Hepatocyte (in vitro differentiated cells): ENCODE measurements at regions not wholly inside any gene's neighbourhood (a gene's known extent, or its start where the extent isn't known, plus 50 kb on each side); places are given as distances from the start of the nearest gene placed in this dataset.

Source experiments
- CTCF ChIP-seq: fragments of 200-600 bp; sonication (generic); IDR thresholded peaks from 2 replicates; pipeline ENCODE4 v1.5.1; 2016; ENCODE audit warnings: antibody characterized with exemption, mild to moderate bottlenecking; ENCODE audit not compliant: poor library complexity
- EZH2 ChIP-seq: fragments of 200-600 bp; sonication (generic); IDR thresholded peaks from 2 replicates; pipeline ENCODE4 v1.6.1; 2016; ENCODE audit warnings: antibody characterized with exemption, mild to moderate bottlenecking, borderline replicate concordance
- EZH2phosphoT487 ChIP-seq: fragments of 200-600 bp; sonication (generic); IDR thresholded peaks from one replicate; pipeline ENCODE4 v1.6.1; 2018; ENCODE audit warnings: antibody characterized with exemption, mild to moderate bottlenecking, low read depth, moderate library complexity; ENCODE audit not compliant: unreplicated experiment, severe bottlenecking

GRCh38 chr20:57967364-57967763, 257.5 kb upstream of the PMEPA1 start:
- TF ChIP-seq EZH2: no peak
- TF ChIP-seq CTCF: no peak
- TF ChIP-seq EZH2phosphoT487: no peak
